C4-2B (cell line): ENCODE measurements at regions not wholly inside any gene's neighbourhood (a gene's known extent, or its start where the extent isn't known, plus 50 kb on each side); places are given as distances from the start of the nearest gene placed in this dataset.

Experiments used
- H3K27ac ChIP-seq: fragments of 450-650 bp; 2 replicates; pipeline ENCODE4 v1.5.1; 2017
- CTCF ChIP-seq: fragments of 450-650 bp; conservative IDR thresholded peaks from 2 replicates; pipeline ENCODE4 v1.5.1; 2017; ENCODE audit warnings: mild to moderate bottlenecking
- ZFX ChIP-seq: fragments of 450-650 bp; IDR thresholded peaks from 2 replicates; pipeline ENCODE4 v1.6.1; 2017

GRCh38 chr7:13656330-13656729 is 333.1 kb downstream of the ETV1 start:
- H3K27ac ChIP-seq, result no peak overlapping the region
- TF ChIP-seq CTCF (no peak), ZFX (no peak)

GRCh38 chr7:13673290-13673689 is 316.2 kb downstream of the ETV1 start:
- no peak for TF ChIP-seq CTCF
- TF ChIP-seq ZFX, result no peak

GRCh38 chr7:13682626-13683025 is 306.8 kb downstream of the ETV1 start:
- TF ChIP-seq ZFX (no peak), CTCF (no peak)
- no peak overlapping the region for H3K27ac ChIP-seq

More at GRCh38 chr7:13673290-13673689, 316.2 kb downstream of the ETV1 start:
- no peak overlapping the region for H3K27ac ChIP-seq

- no peak overlapping the region for H3K27ac ChIP-seq
- TF ChIP-seq CTCF (no peak), ZFX (no peak)
Measured at GRCh38 chr7:13687500-13687899, 302.0 kb downstream of the ETV1 start.

- TF ChIP-seq CTCF (no peak), ZFX (no peak)
- no peak overlapping the region for H3K27ac ChIP-seq
Measured at GRCh38 chr7:13692548-13692947, 296.9 kb downstream of the ETV1 start.

GRCh38 chr7:13702251-13702650 is 287.2 kb downstream of the ETV1 start:
- no peak overlapping the region for H3K27ac ChIP-seq
- no peak for TF ChIP-seq ZFX
- TF ChIP-seq CTCF, result no peak

- TF ChIP-seq CTCF (no peak), ZFX (no peak)
- H3K27ac ChIP-seq, result no peak overlapping the region
Measured at GRCh38 chr7:13708670-13709069, 280.8 kb downstream of the ETV1 start.

GRCh38 chr7:13713092-13713491 is 276.4 kb downstream of the ETV1 start:
- no peak overlapping the region for H3K27ac ChIP-seq
- no peak for TF ChIP-seq CTCF
- TF ChIP-seq ZFX, result no peak
